Femur (tissue), 1 donor: ENCODE measurements at regions not wholly inside any gene's neighbourhood (a gene's known extent, or its start where the extent isn't known, plus 50 kb on each side); places are given as distances from the start of the nearest gene placed in this dataset.

Experiments
- DNase-seq: peaks from one replicate; pipeline ENCODE4 v3.0.0-alpha.2; 2017

DNA sequence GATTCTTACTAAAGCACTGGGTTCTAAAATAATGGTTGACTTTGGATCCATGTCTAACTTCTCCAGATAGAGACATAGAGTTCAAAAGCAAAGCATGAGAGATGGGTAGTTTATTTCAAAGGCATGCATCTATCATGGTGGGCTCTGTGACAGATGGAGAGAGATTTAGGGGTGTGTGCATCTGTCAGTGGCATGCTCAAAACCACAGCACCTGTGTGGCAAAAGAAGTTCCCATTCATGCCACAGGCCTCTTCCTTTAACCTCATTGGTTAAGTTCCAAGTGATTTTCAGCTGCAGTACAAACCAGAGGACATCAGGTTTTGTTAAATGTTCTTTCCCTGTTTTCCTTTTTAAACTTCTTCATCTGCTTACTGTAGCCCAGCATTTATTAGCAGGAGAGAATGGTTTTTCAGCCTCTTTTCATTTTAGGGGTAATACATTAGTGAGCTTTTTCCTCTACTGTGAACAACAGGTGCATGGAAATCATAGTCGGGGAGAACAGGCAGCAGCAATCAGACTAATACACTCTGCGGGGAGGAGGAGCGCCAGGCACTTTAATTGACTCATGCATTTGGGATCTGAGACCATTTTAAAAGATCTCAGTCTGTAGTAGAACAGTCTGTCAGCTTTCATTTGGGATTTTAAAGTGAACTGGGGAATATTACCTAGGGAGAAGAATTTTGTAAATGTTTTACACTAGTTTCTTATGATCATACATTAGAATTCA lies 52.4 kb upstream of the UPP2 start:
- DNase-seq, result no peak

DNA sequence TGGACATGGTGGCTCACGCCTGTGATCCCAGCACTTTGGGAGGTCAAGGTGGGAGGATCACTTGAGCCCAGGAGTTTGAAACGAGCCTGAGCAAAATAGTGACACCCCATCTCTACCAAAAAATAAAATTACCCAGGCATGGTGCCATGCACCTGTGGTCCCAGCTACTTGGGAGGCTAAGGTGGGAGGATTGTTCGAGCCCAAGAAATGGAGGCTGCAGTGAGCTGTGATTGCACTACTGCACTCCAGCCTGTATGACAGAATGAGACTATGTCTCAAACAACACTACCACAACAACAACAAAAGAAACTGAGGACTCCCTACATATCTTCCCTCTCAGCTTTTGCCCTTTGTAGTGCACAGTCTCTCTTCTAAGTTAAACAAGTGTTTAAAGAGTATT lies 53.3 kb upstream of the UPP2 start:
- DNase-seq, result no peak

DNA sequence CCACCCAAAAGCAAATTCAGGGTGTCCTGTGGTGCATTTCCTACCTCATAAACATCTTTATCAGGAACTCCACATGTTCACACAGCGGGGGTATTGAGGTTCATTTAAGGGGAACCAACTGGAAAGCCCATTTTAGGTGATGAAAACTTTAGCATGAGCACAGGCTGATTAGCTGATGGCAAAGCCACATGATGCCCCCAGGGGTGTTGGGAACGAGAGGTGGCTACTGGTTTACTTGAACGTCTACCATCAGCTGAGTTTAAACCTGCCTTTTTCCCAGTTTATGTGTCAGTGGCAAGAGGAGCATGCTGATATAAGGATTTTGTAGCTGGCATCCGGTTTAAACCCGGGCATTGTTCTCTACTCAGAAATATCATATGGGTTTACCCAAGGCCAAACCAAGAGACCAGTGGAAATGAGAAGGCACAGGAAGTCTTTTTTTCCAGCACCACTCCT lies 54.5 kb upstream of the UPP2 start:
- DNase-seq, result no peak

DNA sequence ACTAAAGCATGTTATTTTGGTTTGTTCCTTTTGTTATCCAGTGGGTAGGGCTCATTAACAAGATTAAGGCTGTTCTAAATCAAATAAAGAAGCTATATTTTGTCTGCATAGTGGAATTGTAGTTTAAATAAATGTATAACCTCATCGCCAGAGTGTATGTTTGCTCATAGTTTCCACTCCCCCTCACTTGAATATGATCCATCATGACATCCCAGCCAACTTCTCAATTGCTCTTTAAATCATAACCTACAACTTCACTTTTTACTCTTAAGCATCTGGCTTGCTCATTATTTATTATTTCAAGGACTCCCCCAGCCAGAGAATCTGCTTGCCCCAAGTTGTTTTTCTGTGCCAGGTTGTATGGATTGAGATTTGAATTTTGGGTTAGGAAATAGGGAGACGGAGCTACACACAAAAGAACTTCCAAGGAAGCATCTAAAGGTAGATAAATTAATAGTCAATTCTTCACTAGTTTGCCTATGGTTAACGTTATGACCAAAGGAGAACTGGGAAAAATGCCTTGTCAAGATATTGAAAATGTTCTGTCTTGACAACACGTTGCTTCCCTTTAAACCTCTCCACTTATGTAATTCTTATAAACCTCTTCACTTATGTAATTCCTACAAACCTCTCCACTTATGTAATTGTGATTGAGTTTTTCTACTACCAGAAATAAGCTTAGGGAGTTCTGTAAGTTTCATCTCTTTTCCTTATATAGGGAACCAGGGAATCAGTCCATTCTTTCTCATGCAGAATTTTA lies 55.4 kb upstream of the UPP2 start:
- peak; percentile 65 for DNase-seq

DNA sequence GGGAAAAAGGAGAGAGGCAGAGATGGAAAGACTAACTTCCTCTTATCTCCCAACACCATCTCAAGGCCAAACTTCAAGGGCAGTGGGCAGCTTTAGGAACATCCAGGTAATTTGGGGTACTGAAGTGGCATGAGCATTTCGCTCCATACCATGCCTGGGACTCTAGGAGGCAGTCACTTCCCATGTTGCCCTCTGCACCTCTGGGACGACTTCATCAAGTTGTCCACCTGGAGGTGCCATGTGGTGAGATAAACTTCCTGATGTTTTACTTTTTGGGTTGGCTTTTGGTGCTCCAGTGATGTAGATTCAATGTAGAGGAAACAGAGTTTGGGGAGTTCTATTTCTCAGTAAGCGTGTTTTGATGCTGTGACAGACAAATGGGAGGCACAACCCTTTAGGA lies 56.3 kb upstream of the UPP2 start:
- no peak for DNase-seq

DNA sequence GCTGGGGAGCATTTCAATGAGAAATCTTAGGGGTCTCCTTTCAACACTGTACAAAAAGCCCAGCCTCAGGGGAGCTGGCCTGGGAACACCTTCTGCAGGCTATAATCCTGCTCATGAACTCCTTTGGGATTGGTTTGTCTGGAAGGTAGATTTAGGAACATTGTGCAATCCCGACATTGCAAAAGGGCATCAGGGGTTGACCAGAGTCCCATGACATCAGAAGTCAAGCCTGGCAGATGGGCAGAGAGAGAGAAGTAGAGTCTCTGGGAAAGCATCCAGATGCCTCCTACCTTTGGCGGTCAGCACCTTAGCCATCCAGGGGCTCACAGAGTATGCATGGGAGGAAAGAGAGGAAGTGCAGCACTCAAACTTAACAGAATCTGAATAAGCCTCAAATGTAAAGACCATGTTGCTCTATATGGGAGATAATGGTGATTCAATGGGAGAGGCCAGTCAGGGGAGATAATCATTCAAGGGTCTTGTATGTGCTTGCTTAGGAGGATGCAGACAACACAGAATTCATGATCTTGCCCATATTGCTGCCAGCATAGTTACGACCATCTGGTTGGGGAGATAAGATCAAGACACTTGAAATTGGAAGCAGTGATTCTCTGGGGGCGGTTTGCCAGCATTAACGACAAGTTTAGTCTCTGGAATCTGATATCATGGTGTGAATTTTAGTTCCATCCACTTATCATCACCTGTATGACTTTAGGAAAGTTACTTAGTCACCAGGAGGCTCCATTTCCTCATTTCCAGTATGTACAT lies 58.3 kb upstream of the UPP2 start:
- DNase-seq, result no peak

DNA sequence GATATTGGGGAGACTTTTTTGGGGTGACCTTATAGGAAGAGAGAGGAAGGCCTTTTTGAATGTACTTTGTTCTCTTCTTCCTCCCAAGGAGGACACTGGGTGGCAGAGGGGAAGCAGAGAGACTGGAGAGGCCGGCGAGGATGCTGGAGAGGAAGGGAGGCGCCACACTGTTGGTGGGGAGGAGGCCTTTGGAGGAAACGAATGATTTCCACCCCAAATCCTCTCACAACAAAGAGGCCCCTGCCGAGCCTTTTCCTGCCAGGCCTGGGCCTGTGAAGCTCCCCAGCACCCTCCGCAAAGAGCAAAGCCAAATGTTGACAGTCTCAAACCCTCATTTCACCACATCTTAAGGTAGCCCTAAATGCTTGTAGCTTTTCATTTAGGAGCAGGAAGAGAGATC lies 59.0 kb upstream of the UPP2 start:
- no peak for DNase-seq

DNA sequence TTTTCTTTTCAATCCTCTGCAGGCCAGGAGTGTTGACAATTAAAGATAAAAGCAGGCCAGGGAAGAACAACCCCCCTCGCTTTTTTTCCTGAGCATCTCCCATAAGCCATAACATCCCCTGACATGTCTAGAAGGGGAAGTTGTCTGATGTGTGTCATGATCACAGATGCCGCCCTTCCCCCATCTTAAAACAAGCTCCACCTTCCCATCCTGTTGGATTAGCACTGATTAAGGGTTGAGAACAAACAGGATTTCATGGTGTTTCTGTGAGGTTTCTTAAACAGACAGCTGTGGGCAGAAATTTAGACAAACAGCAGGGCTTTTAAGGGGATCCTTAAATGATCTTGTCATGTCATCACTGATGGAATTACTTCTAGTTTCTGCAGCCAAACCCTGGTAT lies 59.4 kb upstream of the UPP2 start:
- no peak for DNase-seq

DNA sequence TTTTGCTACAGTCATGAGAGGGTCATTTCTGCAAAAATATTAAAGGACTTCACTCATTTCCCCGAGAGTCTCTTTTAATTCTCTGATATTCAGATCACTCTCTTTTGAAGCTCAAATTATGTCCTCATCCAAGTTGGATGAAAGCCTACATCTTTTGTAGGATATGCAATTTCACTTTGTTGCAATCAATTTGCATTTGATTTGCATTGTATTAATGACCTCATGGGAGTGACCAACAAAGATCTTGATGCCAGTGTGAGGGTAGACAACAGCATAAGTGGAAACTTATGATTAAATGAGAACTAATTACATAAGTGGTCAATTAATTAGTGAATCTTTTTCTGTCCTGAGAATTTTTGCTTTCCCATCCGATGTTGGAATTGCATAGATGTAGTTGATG lies 60.3 kb upstream of the UPP2 start:
- no peak for DNase-seq

DNA sequence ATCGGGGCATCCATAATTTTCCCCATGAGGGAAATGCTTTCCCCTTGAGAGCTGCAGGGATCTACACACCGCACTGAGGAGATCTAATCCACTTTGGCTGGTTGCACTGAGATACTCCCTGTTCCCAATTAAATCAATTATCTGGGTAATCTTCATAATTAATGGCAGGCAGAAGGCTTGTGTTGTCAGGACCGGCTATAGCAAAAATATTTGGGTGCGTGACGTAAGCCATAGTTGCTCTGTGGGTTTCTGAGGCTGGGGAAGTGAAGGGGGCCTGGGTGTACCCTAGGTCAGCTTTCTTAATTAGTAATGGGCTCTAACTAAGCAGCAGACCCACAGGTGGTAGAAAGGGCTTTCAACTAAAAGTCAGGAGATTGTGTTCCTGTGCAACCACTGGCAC lies 62.8 kb upstream of the UPP2 start:
- no peak for DNase-seq

DNA sequence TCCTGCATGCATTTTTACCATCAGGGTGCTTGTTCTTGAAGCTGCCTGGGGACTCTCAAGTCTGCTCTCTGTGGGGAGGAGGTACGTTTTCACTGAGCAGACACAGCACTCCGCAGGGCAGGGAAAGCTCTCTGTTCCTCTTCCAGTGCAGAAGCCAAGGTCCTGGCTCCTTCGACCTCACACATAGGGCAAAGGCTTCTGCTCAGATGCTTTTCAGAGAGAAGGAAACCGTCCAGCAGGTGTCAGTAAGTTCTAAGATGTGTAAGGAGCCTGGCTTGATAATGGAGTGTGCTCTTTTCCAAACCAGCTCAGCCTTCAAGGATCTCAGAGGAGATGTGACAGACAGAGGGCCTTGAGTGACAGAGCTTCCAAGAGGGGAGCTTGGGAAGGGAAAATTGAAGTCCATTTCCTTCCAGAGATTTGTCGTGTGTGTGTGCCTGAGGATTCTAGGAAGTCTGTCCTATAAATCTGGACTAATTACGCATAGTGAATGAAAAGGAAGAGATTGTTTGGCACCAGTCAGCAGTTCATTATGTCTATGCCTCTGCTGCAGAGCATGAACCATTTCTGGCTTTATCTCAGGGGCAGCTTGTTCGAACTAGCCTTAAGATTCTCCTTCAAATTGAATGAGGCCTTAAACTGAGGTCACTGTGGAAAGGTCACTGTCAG lies 67.3 kb upstream of the UPP2 start:
- DNase-seq, result peak; percentile 40

DNA sequence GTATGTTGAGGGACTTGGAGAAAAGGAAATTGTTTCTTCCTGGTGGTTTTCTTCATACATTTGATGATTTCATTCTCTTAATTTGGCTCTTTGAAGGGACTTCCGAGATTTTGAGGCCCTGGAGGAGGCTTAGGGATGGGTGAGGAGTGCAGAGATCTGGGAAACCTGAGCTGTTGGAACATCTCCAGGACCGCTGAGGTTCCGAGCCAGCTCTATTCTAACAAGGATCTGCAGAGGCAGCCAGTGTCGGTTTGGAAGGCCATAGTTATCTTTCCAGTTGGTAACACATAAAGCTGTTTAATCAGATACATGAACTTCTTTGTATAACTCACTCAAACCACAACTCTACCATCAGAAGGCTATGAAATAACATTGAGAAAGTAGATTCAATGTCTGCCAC lies 70.3 kb upstream of the UPP2 start:
- no peak for DNase-seq

DNA sequence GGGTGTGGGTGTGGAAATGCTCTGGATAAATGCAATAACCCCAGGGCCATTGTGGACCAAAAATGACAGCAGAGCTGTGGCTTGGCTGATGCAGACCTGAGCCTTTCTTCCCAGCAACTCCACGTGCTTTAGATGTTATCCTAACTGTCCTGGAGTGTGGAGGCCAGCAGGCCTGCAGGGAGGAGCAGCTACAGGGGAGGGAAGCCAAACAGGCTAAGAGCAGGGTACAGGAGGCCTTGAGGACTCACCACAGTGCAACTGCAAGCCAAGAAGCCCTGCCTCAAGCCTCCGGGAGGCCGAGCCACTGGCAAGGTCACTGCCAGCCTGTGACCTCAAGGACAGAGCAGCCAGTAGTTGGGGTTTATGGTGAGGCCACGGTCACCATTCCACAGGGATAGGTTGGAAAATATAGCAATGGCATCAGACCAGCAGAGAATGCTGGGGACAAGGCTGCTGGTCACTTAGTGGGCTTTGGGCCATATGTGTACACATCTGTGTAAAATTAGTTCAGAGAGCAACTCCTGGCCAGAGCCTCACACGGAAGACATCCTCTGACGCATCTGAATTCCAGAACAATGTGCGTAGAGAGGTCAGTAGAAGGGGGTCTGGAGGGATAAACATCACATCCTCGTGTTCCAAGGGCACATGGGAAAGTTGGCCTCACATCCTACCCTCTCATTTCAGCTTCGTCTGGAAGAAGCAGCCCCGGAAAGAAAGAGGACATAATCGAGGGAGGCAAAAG lies 76.2 kb upstream of the UPP2 start:
- peak; percentile 33 for DNase-seq

DNA sequence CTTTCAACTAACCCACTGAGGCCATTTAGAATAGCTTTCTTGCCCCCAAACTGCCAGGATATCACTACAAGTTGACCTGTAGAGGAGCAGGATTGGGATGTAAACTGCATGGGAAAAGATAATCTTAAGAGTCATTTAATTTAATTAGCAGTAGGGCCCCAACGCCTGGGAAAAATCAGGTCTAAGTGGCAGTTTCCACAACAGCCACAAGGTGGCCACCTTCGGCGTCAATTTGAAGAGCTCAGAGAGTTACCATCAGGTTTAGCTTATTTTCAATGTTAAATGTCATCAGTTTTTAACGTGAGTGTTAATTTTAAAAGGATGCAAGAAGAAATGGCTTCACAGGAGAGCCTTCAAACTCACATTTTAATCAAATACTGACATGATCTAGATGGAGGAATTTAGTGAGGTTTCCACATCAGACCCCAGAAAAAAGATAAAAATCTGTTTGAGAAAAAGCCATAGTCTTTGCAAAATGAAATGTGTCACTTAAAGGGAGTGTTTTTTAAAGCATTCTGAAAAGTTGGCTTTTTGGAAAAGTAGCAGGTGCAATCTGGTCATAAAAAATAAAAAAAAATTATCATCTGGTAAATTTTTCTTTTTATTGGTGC lies 77.3 kb upstream of the UPP2 start:
- DNase-seq, result peak; percentile 50

DNA sequence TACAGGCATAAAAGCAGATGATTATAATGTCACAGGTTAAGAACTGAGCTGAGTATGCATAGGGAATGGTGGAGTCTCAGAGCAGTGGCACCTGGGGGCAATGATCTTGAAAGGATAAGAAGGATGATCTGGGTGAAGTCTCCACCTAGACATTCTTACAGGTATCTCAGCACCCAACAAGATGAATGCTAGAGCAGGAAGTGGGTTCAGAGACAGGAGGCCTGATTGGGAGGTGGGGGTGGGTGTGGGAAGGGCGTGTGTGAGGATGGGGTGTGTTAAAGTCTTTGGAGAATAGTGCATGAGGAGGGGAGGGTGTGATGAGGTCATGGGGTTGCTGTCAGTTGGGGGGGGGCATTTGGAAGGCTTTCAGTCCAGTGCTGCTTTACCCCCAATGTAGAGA lies 78.8 kb upstream of the UPP2 start:
- DNase-seq, result no peak

DNA sequence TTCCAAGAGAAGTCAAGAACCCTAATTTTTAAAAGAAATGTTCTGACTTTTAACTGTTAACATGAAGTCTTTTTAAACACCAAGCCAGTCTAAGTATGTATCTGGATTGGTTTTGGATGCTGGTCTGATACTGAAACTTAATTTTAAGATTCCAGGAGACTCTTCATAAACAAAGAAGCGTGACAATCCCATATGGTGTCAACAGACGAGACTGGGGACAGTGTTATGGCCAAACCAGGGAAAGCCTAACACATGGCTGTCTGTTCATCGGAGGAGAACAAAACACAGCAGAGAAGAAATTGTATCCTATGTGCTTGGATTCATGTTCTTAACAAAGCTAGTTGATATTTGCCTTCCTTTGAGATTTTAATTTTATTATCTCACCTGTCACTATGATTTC lies 80.5 kb upstream of the UPP2 start:
- DNase-seq, result no peak

DNA sequence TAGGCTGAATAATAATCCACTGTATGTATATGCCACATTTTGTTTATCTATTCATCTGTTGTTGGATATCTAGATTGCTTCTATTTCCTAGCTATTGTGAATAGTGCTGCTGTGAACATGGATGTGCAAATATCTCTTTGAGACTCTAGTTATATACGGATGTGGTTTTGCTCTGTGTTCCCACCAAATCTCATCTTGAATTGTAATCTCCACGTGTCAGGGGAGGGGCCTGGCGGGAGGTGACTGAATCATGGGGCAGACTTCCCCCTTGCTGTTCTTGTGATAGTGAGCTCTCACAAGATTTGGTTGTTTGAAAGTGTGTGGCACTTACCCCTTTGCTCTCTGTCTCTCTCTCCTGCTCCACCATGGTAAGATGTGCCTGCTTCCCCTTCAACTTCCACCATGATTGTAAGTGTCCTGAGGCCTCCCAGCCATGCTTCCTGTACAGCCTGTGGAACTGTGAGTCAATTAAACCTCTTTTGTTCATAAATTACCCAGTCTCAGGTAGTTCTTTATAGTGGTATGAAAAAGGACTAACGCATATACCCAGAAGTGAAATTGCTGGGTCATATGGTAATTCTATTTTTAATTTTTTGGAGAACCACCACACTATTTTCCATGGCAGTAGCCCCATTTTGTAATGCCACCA lies 86.1 kb upstream of the UPP2 start:
- no peak for DNase-seq

DNA sequence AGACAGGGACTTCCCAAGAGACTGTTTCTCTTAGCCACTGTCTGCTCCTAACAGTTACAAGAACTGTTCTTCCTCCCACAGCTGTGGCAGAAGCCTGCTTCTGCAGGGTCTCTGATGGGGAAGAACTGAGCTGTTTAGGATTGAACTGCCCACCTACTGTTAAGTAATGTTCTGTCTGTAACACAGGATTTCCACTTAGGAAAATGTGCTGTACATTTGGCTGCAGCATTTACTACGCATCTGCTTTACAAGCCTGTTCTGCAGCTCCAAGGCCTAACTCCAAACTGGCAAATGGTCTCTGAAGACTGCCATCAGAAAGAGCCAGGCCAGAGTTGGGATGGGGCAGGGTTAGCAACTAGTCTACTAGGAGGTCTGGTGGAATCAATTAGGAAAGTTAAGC lies 87.8 kb upstream of the UPP2 start:
- DNase-seq, result peak; percentile 81

DNA sequence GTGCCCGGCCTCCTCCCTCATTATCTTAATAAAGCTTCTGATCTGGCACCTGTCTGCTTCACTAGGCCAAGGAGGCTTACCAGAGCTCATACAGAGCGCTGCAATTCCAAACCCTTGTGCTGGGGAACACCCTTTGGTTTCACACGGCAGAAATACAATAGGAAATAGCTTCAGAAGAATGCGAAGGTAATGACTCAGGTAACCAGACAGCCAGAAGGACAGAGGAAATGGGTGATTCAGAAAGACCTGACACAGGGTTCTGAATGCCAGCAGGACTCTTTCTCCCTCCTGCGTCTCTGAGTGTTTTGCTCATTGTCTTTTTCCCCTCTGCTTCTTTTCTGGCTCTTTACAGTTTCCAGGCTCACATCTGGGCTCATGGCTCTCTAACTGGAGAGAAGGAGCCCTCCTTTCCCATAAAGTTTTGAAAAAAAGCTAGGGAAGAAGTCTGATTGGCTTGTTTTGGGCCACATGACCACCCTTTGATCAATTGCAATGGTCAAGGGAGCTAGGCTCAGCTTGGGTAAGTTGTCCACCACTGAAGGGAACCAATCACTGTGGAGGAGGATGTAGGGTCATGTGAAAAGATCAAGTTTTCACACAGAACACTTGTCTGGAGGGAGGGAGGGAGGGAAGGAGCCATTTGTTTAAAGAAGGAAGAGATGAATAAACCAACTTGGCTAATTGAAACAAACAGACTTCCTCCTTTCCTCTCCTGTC lies 90.5 kb upstream of the UPP2 start:
- no peak for DNase-seq

DNA sequence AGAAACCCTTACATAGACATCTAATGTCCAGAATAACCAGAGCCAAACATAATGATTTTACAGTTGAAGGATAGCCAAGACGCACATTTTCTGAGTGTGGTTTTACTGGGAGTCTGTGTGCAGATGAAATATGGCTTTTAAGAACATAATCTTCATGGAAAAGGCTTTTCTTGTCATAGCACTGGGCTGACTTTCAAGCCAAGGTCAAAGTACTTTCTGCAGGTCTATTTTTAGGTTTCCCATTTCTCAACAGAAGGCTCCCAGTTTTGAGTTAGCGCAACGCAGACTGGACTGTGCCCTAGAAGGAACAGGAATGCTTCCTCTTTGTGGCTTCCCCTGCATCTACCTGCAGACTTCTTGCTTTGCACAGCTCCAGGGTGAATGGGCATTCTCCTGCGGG lies 92.3 kb upstream of the UPP2 start:
- peak; percentile 49 for DNase-seq
